PC-9 (cell line): ENCODE measurements at regions not wholly inside any gene's neighbourhood (a gene's known extent, or its start where the extent isn't known, plus 50 kb on each side); places are given as distances from the start of the nearest gene placed in this dataset.

Experiments
- BruUV-seq: library from RNA; stranded (reverse); fragments of 400-500 nt; replicated peaks from 2 replicates; lab custom pipeline; 2021; lab: Mats Ljungman, UMichigan
- CTCF ChIA-PET: fragments of 300-600 bp; sonication (Branson Sonifier 250); formaldehyde crosslinking; loops from one replicate; lab custom pipeline; 2022; ENCODE audit warnings: antibody characterized with exemption; lab: Charles Lee
- POLR2A ChIA-PET: fragments of 300-600 bp; sonication (Branson Sonifier 250); formaldehyde crosslinking; loops from one replicate; lab custom pipeline; 2022; ENCODE audit warnings: antibody characterized with exemption; ENCODE audit not compliant: unreplicated experiment; lab: Charles Lee
- DNase-seq, 2 experiments: peaks; one replicate each; pipeline versions ENCODE4 v3.0.0 to v3.0.0-alpha.2; 2015 to 2022; ENCODE audit warnings: mixed read lengths in 1 of 2
- H2AFZ ChIP-seq: fragments of 200-600 bp; sonication (generic); 2 replicates; pipeline ENCODE4 v1.8.1; 2017; ENCODE audit warnings: antibody characterized with exemption
- H3F3A ChIP-seq: fragments of 200-600 bp; sonication (generic); 2 replicates; pipeline ENCODE4 v1.8.1; 2017; ENCODE audit warnings: antibody characterized with exemption, mild to moderate bottlenecking, low read depth; ENCODE audit not compliant: insufficient read depth
- H3K27ac ChIP-seq: fragments of 200-600 bp; sonication (generic); 2 replicates; pipeline ENCODE4 v1.6.1; 2016; ENCODE audit warnings: mixed run types
- H3K27me3 ChIP-seq: fragments of 200-600 bp; sonication (generic); 2 replicates; pipeline ENCODE4 v1.6.1; 2016; ENCODE audit warnings: low read depth, mixed run types; ENCODE audit not compliant: insufficient read depth
- H3K36me3 ChIP-seq: fragments of 200-600 bp; sonication (generic); 2 replicates; pipeline ENCODE4 v1.6.1; 2016; ENCODE audit warnings: low read depth, mixed run types
- H3K4me1 ChIP-seq: fragments of 200-600 bp; sonication (generic); replicated peaks from 2 replicates; pipeline ENCODE4 v1.6.1; 2016; ENCODE audit warnings: mixed run types; ENCODE audit not compliant: insufficient read depth
- H3K4me2 ChIP-seq: fragments of 200-600 bp; sonication (generic); 2 replicates; pipeline ENCODE4 v1.6.1; 2017; ENCODE audit warnings: mixed run types
- H3K4me3 ChIP-seq: fragments of 200-600 bp; sonication (generic); 2 replicates; pipeline ENCODE4 v1.6.1; 2016; ENCODE audit warnings: mixed run types
- H3K79me2 ChIP-seq: fragments of 200-600 bp; sonication (generic); 2 replicates; pipeline ENCODE4 v1.6.1; 2017; ENCODE audit warnings: low read depth, mixed run types
- H3K9me2 ChIP-seq: fragments of 200-600 bp; sonication (generic); 2 replicates; pipeline ENCODE4 v1.8.1; 2017; ENCODE audit warnings: mild to moderate bottlenecking; ENCODE audit not compliant: insufficient read depth
- H3K9me3 ChIP-seq: fragments of 200-600 bp; sonication (generic); 2 replicates; pipeline ENCODE4 v1.8.1; 2016; ENCODE audit warnings: low read depth; ENCODE audit not compliant: insufficient read depth
- H4K20me1 ChIP-seq: fragments of 200-600 bp; sonication (generic); 2 replicates; pipeline ENCODE4 v1.8.1; 2017; ENCODE audit not compliant: insufficient read depth
- CTCF ChIP-seq: fragments of 200-600 bp; sonication (generic); conservative IDR thresholded peaks from 2 replicates; pipeline ENCODE4 v1.6.1; 2017; ENCODE audit warnings: mixed run types, antibody characterized with exemption, mild to moderate bottlenecking, moderate library complexity
- EZH2 ChIP-seq: fragments of 200-600 bp; sonication (generic); IDR thresholded peaks from 2 replicates; pipeline ENCODE4 v1.8.0; 2017; ENCODE audit warnings: antibody characterized with exemption, low read depth
- intact Hi-C: fragments of 100-400 bp; cut with micrococcal nuclease; formaldehyde crosslinking; loops from one replicate; pipeline ENCODE4 v1.10.0; 2022; ENCODE audit not compliant: unreplicated experiment

DNA sequence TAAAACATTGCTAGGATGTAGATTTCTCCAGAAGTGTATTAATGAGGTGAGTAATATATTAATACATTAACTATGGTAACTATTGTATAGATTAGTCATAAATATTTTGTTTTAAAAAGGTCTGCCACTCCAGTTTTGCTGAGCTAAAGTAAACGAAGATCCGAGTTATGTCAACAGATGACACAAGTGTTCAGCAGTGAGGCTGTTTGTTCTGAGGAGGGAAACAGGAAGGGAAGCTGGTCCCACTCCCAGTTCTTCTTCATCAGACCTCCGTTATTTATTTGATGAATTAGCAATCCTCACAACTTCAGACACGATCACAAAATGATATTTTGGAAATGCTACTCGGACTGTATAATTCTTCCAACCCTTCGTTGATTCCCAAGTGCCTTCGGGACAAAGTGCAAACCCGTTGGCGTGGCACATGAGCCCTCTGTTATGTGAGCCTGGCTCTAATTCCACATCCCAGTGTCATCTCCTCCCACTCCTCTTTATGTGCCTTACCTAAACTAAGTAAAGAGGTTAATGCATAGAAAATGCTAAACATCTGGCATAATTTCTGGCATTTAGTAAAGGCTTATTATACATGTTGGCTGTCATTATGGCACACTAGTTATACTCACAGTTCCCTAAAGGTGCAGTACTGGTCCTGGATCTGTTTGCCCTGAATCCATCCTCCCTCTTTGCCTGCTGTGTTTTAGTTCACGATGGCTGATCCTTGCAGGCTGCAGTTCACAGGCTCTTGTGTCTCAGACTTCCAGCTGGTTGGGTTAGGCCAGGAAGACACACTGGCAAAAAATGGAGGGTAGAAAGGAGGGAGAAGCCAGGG lies 190.6 kb upstream of the LNX1 start:
- no peak for TF ChIP-seq CTCF
- no peak for TF ChIP-seq EZH2
- H3F3A ChIP-seq: no peaks in the 10 kb centered on the region
- H3K4me3 ChIP-seq: no peak overlapping the region
- no peaks in the 10 kb centered on the region for H3K36me3 ChIP-seq
- ChIA-PET CTCF (no interaction called here), POLR2A (no interaction called here)
- no peak for DNase-seq
- H3K9me3 ChIP-seq: no peaks in the 10 kb centered on the region
- H3K27ac ChIP-seq: no peak overlapping the region
- intact Hi-C loops: no loop called here
- no peak overlapping the region for H2AFZ ChIP-seq
- H3K27me3 ChIP-seq: no peaks in the 10 kb centered on the region
- no peaks in the 10 kb centered on the region for H4K20me1 ChIP-seq
- no peaks in the 10 kb centered on the region for H3K4me1 ChIP-seq
- no TSS peak for BruUV-seq
- no peak overlapping the region for H3K4me2 ChIP-seq
- no peaks in the 10 kb centered on the region for H3K79me2 ChIP-seq
- no peaks in the 10 kb centered on the region for H3K9me2 ChIP-seq

GRCh38 chr4:53780736-53781400 lies 189.6 kb upstream of the LNX1 start:
- ChIA-PET CTCF (no interaction called here), POLR2A (interaction anchor here (0.6 kb wide), 1 partner anchor 313 kb away, joined by 5 read pairs; no protein-coding TSS in a partner anchor)
- no peaks in the 10 kb centered on the region for H3K79me2 ChIP-seq
- H3K27me3 ChIP-seq: no peaks in the 10 kb centered on the region
- H3K4me2 ChIP-seq: no peak overlapping the region
- peaks cover 5% of the 10 kb centered on the region; the same call in 1 of the 2 replicates for H3K9me2 ChIP-seq
- intact Hi-C loops: no loop called here
- no peak for DNase-seq
- no peak overlapping the region for H2AFZ ChIP-seq
- H3K36me3 ChIP-seq: no peaks in the 10 kb centered on the region
- H3K9me3 ChIP-seq: no peaks in the 10 kb centered on the region
- no peak overlapping the region for H3K4me3 ChIP-seq
- H4K20me1 ChIP-seq: no peaks in the 10 kb centered on the region
- no peak overlapping the region for H3K27ac ChIP-seq
- no peaks in the 10 kb centered on the region for H3K4me1 ChIP-seq
- BruUV-seq: no TSS peak
- H3F3A ChIP-seq: no peaks in the 10 kb centered on the region
- no peak for TF ChIP-seq CTCF
- no peak for TF ChIP-seq EZH2

- Histone ChIP-seq H3K4me1 (no peaks in the 10 kb centered on the region), H3K4me2 (no peak overlapping the region), H4K20me1 (no peaks in the 10 kb centered on the region), H3K27ac (no peak overlapping the region), H3K4me3 (no peak overlapping the region), H3F3A (no peaks in the 10 kb centered on the region), H3K9me2 (peaks cover 5% of the 10 kb centered on the region; the same call in 1 of the 2 replicates), H3K79me2 (no peaks in the 10 kb centered on the region), H3K36me3 (no peaks in the 10 kb centered on the region), H2AFZ (no peak overlapping the region), H3K9me3 (no peaks in the 10 kb centered on the region), H3K27me3 (no peaks in the 10 kb centered on the region)
- POLR2A ChIA-PET: no interaction called here
- no peak for TF ChIP-seq EZH2
- no peak for TF ChIP-seq CTCF
- BruUV-seq: no TSS peak
- CTCF ChIA-PET: no interaction called here
- no peak for DNase-seq
- intact Hi-C loops: no loop called here
Observed at GRCh38 chr4:53779025-53779424, 187.7 kb upstream of the LNX1 start.
